ENCODE measurements at regions not wholly inside any gene's neighbourhood (a gene's known extent, or its start where the extent isn't known, plus 50 kb on each side); places are given as distances from the start of the nearest gene placed in this dataset.

GRCh38 chr3:29189328-29189727 lies 91.5 kb upstream of the RBMS3 start:
- no peak for TF ChIP-seq CTCF (IDR thresholded peaks at IDR 0.05)
- Histone ChIP-seq H3K9ac (ENCODE audit: insufficient read depth, low read length, poor library complexity, severe bottlenecking) (no peak overlapping the region), H3K4me2 (replicated peaks; ENCODE audit: extremely low read depth, low read length, poor library complexity, severe bottlenecking) (no peak overlapping the region), H3K36me3 (replicated peaks in 1 of 2; ENCODE audit: control insufficient read depth in 1 of 2, insufficient read depth in 2 of 2, low read length in 2 of 2) (no peaks in the 10 kb centered on the region), H3K27me3 (ENCODE audit: control insufficient read depth in 2 of 2, insufficient read depth in 2 of 2, low read length in 2 of 2) (no peaks in the 10 kb centered on the region), H3K4me3 (replicated peaks in 1 of 3; ENCODE audit: low read depth in 2 of 3, low read length in 3 of 3) (no peak overlapping the region), H3K4me1 (ENCODE audit: control insufficient read depth in 1 of 2, insufficient read depth in 2 of 2, low read length in 2 of 2) (no peaks in the 10 kb centered on the region), H3K79me2 (ENCODE audit: insufficient read depth, low read length) (no peaks in the 10 kb centered on the region), H2AFZ (ENCODE audit: insufficient read depth, low read depth, low read length, poor library complexity, severe bottlenecking) (no peak overlapping the region), H4K20me1 (ENCODE audit: insufficient read depth, low read length) (no peaks in the 10 kb centered on the region), H3K9me3 (replicated peaks in 1 of 2; ENCODE audit: control insufficient read depth in 1 of 2, insufficient read depth in 1 of 2, low read length in 2 of 2) (no peaks in the 10 kb centered on the region), H3K27ac (ENCODE audit: low read depth in 1 of 2, low read length in 2 of 2) (no peak overlapping the region)
- intact Hi-C loops (cut with micrococcal nuclease), result no loop called here
- Mint-ChIP-seq H3K27ac (no peak overlapping the region), H3K36me3 (no peaks in the 10 kb centered on the region), H3K4me3 (no peak overlapping the region), H3K4me1 (no peaks in the 10 kb centered on the region), H3K9me3 (peaks cover 0 to 6% (median 0%) of the 10 kb centered on the region in 7 donors), H3K27me3 (ENCODE audit: low read depth in 3 of 3) (peaks cover 0 to 3% (median 0%) of the 10 kb centered on the region in 3 donors)
- no peak for DNase-seq

GRCh38 chr3:29194139-29194538 lies 86.7 kb upstream of the RBMS3 start:
- no peaks in the 10 kb centered on the region for H3K4me1 Mint-ChIP-seq
- no peaks in the 10 kb centered on the region for H3K36me3 ChIP-seq (replicated peaks in 1 of 2; ENCODE audit: control insufficient read depth in 1 of 2, insufficient read depth in 2 of 2, low read length in 2 of 2)
- no peaks in the 10 kb centered on the region for H4K20me1 ChIP-seq (ENCODE audit: insufficient read depth, low read length)
- H2AFZ ChIP-seq (ENCODE audit: insufficient read depth, low read depth, low read length, poor library complexity, severe bottlenecking), result no peak overlapping the region
- no peaks in the 10 kb centered on the region for H3K4me1 ChIP-seq (ENCODE audit: control insufficient read depth in 1 of 2, insufficient read depth in 2 of 2, low read length in 2 of 2)
- TF ChIP-seq CTCF (IDR thresholded peaks at IDR 0.05), result no peak
- H3K36me3 Mint-ChIP-seq, result no peaks in the 10 kb centered on the region
- no peaks in the 10 kb centered on the region for H3K27me3 Mint-ChIP-seq (ENCODE audit: low read depth in 3 of 3)
- H3K27ac Mint-ChIP-seq, result no peak overlapping the region
- peaks cover 0 to 9% (median 6%) of the 10 kb centered on the region in 7 donors for H3K9me3 Mint-ChIP-seq
- peaks cover 0 to 8% of the 10 kb centered on the region in 2 donors for H3K9me3 ChIP-seq (replicated peaks in 1 of 2; ENCODE audit: control insufficient read depth in 1 of 2, insufficient read depth in 1 of 2, low read length in 2 of 2)
- no peaks in the 10 kb centered on the region for H3K79me2 ChIP-seq (ENCODE audit: insufficient read depth, low read length)
- no peak overlapping the region for H3K4me3 ChIP-seq (replicated peaks in 1 of 3; ENCODE audit: low read depth in 2 of 3, low read length in 3 of 3)
- H3K4me2 ChIP-seq (replicated peaks; ENCODE audit: extremely low read depth, low read length, poor library complexity, severe bottlenecking), result no peak overlapping the region
- DNase-seq, result no peak
- no peak overlapping the region for H3K9ac ChIP-seq (ENCODE audit: insufficient read depth, low read length, poor library complexity, severe bottlenecking)
- no peak overlapping the region for H3K4me3 Mint-ChIP-seq
- no peaks in the 10 kb centered on the region for H3K27me3 ChIP-seq (ENCODE audit: control insufficient read depth in 2 of 2, insufficient read depth in 2 of 2, low read length in 2 of 2)
- no CpG with 5 or more reads among the region's 1 CpG for WGBS (ENCODE audit: insufficient coverage)
- no peak overlapping the region for H3K27ac ChIP-seq (ENCODE audit: low read depth in 1 of 2, low read length in 2 of 2)
- intact Hi-C loops (cut with micrococcal nuclease), result no loop called here

All from CD14-positive monocyte (primary cell).